NB4 (cell line): ENCODE measurements at regions not wholly inside any gene's neighbourhood (a gene's known extent, or its start where the extent isn't known, plus 50 kb on each side); places are given as distances from the start of the nearest gene placed in this dataset.

ENCODE experiments used
- CTCF ChIP-seq: IDR thresholded peaks from one replicate; pipeline ENCODE4 v1.5.1; 2012; ENCODE audit warnings: low read depth, low read length
- MAX ChIP-seq: IDR thresholded peaks from 2 replicates; pipeline ENCODE4 v1.6.1; 2011; ENCODE audit warnings: low read depth, low read length
- MYC ChIP-seq: IDR thresholded peaks from 2 replicates; pipeline ENCODE4 v1.6.1; 2011; ENCODE audit warnings: low read depth, low read length
- POLR2A ChIP-seq: IDR thresholded peaks from 2 replicates; pipeline ENCODE4 v1.6.1; 2011; ENCODE audit warnings: mild to moderate bottlenecking; ENCODE audit not compliant: insufficient read length; ENCODE audit errors: extremely low read depth

- no peak for TF ChIP-seq CTCF
- TF ChIP-seq POLR2A, result no peak
- no peak for TF ChIP-seq MAX
- TF ChIP-seq MYC, result no peak
Measured at GRCh38 chr11:109140426-109140825, 281.6 kb upstream of the C11orf87 start.
